HG03520 (cell line): ENCODE measurements at regions not wholly inside any gene's neighbourhood (a gene's known extent, or its start where the extent isn't known, plus 50 kb on each side); places are given as distances from the start of the nearest gene placed in this dataset.

ENCODE experiments used
- ATAC-seq: cut with Tn5 transposase; IDR thresholded peaks from one replicate; pipeline ENCODE4 v1.9.1; 2021; ENCODE audit warnings: mild to moderate bottlenecking, moderate library complexity; ENCODE audit not compliant: unreplicated experiment

- no peak for ATAC-seq
Observed at GRCh38 chr10:109517748-109518147, 405.6 kb downstream of the XPNPEP1 start.

- no peak for ATAC-seq
Observed at GRCh38 chr10:109504401-109504800, 418.9 kb downstream of the XPNPEP1 start.

GRCh38 chr10:109487691-109488090, 435.6 kb downstream of the XPNPEP1 start:
- no peak for ATAC-seq

- ATAC-seq, result no peak
Observed at GRCh38 chr10:109480836-109481235, 442.5 kb downstream of the XPNPEP1 start.

GRCh38 chr10:109475711-109476421, 447.4 kb downstream of the XPNPEP1 start:
- no peak for ATAC-seq

GRCh38 chr10:109474812-109475211, 448.5 kb downstream of the XPNPEP1 start:
- ATAC-seq, result no peak

GRCh38 chr10:109474261-109474660, 449.1 kb downstream of the XPNPEP1 start:
- no peak for ATAC-seq

GRCh38 chr10:109467551-109467950, 455.8 kb downstream of the XPNPEP1 start:
- ATAC-seq, result no peak

GRCh38 chr10:109464949-109465348, 458.4 kb downstream of the XPNPEP1 start:
- ATAC-seq, result no peak

- ATAC-seq, result no peak
Observed at GRCh38 chr10:109457302-109457638, 466.0 kb downstream of the XPNPEP1 start.

GRCh38 chr10:109456566-109457301, 466.6 kb downstream of the XPNPEP1 start:
- ATAC-seq, result no peak

- ATAC-seq, result no peak
Observed at GRCh38 chr10:109454691-109455090, 468.6 kb downstream of the XPNPEP1 start.

GRCh38 chr10:109451879-109452278, 471.4 kb downstream of the XPNPEP1 start:
- ATAC-seq, result no peak

- no peak for ATAC-seq
Observed at GRCh38 chr10:109450702-109451101, 472.6 kb downstream of the XPNPEP1 start.

- ATAC-seq, result no peak
Observed at GRCh38 chr10:109433434-109433833, 489.9 kb downstream of the XPNPEP1 start.

GRCh38 chr10:109432281-109432680, 491.0 kb downstream of the XPNPEP1 start:
- no peak for ATAC-seq

- ATAC-seq, result no peak
Observed at GRCh38 chr10:109430799-109431198, 492.5 kb downstream of the XPNPEP1 start.

GRCh38 chr10:109430043-109430760, 493.1 kb downstream of the XPNPEP1 start:
- ATAC-seq, result no peak

GRCh38 chr10:109428775-109429491, 494.4 kb downstream of the XPNPEP1 start:
- ATAC-seq, result no peak

- no peak for ATAC-seq
Observed at GRCh38 chr10:109427411-109427810, 495.9 kb downstream of the XPNPEP1 start.

GRCh38 chr10:109426987-109427386, 496.3 kb downstream of the XPNPEP1 start:
- no peak for ATAC-seq
